PFSK-1 (cell line): ENCODE measurements at regions not wholly inside any gene's neighbourhood (a gene's known extent, or its start where the extent isn't known, plus 50 kb on each side); places are given as distances from the start of the nearest gene placed in this dataset.

Source experiments
- POLR2AphosphoS5 ChIP-seq: IDR thresholded peaks from 2 replicates; pipeline ENCODE4 v1.6.1; 2012; ENCODE audit warnings: low read depth, mild to moderate bottlenecking, control low read depth, low read length, moderate library complexity
- REST ChIP-seq, 2 experiments: IDR thresholded peaks; 2 replicates each; pipeline versions ENCODE4 v1.6.1 to v1.8.0; 2011 to 2012; ENCODE audit warnings: low read depth in 2 of 2, low read length in 2 of 2, control low read depth in 1 of 2, inconsistent platforms in 1 of 2, mild to moderate bottlenecking in 1 of 2, moderate library complexity in 1 of 2; ENCODE audit not compliant: insufficient read depth in 1 of 2

DNA sequence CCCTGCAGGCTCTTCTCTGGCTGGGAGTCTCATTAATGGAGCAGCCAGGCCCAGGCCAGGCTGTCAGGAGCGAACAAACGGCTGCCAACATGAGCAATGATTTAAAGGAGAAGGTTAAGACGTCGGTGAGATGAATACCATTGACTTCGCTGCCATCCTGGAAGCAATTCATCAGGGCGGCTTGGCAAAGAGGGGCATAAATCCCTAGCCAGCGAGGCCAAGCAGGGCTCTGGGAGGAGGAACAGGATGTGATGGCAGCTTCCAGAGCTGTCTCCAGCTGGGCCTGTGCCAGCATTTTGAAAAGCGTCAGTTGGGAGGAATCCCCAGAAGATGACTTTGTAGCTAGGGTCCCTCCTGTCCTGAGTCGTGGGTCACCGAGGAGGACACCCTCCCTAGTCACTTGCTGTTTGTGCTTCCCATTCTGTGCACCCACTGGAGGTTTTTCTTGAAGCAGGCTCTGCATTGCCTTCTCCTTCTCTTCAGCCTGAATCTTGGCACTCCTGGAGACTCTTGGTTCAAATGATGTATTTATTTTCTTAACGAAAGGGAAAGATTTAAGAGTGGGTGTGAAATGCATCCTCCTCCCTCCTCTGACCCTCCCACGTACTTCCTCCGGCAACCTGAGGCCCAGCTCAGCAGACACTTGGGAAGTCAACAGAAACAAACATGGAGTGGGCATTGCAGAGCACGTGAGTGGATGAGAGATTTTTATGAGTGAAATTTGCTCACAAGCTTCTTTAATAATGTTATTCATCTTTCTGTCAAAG, 476.3 kb upstream of the CADM1 start:
- TF ChIP-seq POLR2AphosphoS5 (no peak), REST (IDR thresholded peaks at IDR 0.05; ENCODE audit: insufficient read depth in 1 of 2, low read depth in 2 of 2, low read length in 2 of 2) (no peak)
